Activated CD4-positive, alpha-beta T cell treated with anti-CD3 and anti-CD28 coated beads, Interleukin-2, amount 10 ng/mL, durations not matched to agents 7 days and 5 days (primary cell): ENCODE measurements at regions not wholly inside any gene's neighbourhood (a gene's known extent, or its start where the extent isn't known, plus 50 kb on each side); places are given as distances from the start of the nearest gene placed in this dataset.

Experiments used
- CTCF ChIA-PET: fragments of 350-600 bp; sonication (Branson Sonifier 250); formaldehyde crosslinking; loops from one replicate; lab custom pipeline; 2021; ENCODE audit warnings: antibody characterized with exemption; lab: Charles Lee
- POLR2A ChIA-PET: fragments of 350-600 bp; sonication (Branson Sonifier 250); formaldehyde crosslinking; loops from one replicate; lab custom pipeline; 2021; ENCODE audit warnings: antibody characterized with exemption; lab: Charles Lee
- DNase-seq: peaks from one replicate; pipeline ENCODE4 v3.0.0-alpha.2; 2020
- H3K27ac Mint-ChIP-seq: one replicate; pipeline ENCODE4 v1.8.0; 2021; ENCODE audit warnings: mild to moderate bottlenecking, moderate library complexity, mixed read lengths
- H3K27me3 Mint-ChIP-seq: one replicate; pipeline ENCODE4 v1.8.0; 2021; ENCODE audit warnings: mixed read lengths
- H3K36me3 Mint-ChIP-seq: one replicate; pipeline ENCODE4 v1.8.0; 2021; ENCODE audit warnings: low read depth, mixed read lengths
- H3K4me1 Mint-ChIP-seq: one replicate; pipeline ENCODE4 v1.8.0; 2021; ENCODE audit warnings: mixed read lengths
- H3K4me3 Mint-ChIP-seq: one replicate; pipeline ENCODE4 v1.8.0; 2021; ENCODE audit warnings: mild to moderate bottlenecking, moderate library complexity, mixed read lengths
- H3K9me3 Mint-ChIP-seq: one replicate; pipeline ENCODE4 v1.8.0; 2021; ENCODE audit warnings: mixed read lengths

DNA sequence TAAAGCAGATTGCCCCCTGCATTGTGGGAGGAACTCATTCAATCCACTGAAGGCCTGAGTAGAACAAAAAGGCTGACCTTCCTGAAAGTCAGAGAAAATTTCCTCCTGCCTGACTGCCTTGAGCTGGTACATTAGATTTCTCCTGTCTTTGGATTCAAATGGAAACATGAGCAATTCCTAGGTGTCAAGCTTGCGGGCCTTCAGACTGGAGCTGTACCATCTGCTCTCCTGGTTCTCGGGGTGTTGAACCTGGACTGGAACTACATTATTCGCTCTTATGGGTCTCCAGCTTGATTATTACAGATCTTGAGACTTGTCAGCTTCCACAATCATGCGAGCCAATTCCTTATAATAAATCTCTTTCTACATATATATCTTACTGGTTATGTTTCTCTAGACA, 173.6 kb upstream of the STEAP4 start:
- POLR2A ChIA-PET, result no interaction called here
- no peak for DNase-seq

DNA sequence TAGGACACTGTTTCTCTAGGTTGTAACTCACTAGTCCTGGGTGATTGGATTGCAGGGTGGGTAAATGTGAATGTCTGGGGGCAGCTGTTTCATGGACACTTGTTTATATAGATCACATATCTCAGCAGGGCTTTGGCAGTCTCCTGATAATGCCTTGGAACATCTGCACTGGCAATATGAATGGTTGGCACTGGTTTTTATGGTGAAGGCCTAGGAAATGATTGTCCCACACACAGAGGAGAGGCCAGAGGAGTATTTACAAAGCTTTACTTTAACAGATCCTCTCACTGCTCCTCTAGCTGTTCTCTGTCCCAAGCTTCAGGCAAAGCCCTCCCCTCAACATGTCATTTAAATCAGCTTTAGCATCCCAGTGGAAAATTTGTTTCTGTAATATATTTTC, 171.3 kb upstream of the STEAP4 start:
- POLR2A ChIA-PET, result no interaction called here
- H3K27me3 Mint-ChIP-seq, result no peaks in the 10 kb centered on the region
- no peaks in the 10 kb centered on the region for H3K4me1 Mint-ChIP-seq
- CTCF ChIA-PET, result no interaction called here
- H3K36me3 Mint-ChIP-seq, result no peaks in the 10 kb centered on the region
- no peak overlapping the region for H3K4me3 Mint-ChIP-seq
- no peak overlapping the region for H3K27ac Mint-ChIP-seq
- H3K9me3 Mint-ChIP-seq, result no peaks in the 10 kb centered on the region
- no peak for DNase-seq

More for the DNA sequence above, 173.6 kb upstream of the STEAP4 start:
- CTCF ChIA-PET, result no interaction called here
- no peak overlapping the region for H3K27ac Mint-ChIP-seq
- H3K9me3 Mint-ChIP-seq, result no peaks in the 10 kb centered on the region
- H3K4me1 Mint-ChIP-seq, result no peaks in the 10 kb centered on the region
- H3K36me3 Mint-ChIP-seq, result no peaks in the 10 kb centered on the region
- H3K27me3 Mint-ChIP-seq, result no peaks in the 10 kb centered on the region
- no peak overlapping the region for H3K4me3 Mint-ChIP-seq

GRCh38 chr7:88465600-88465999, 158.9 kb upstream of the STEAP4 start:
- no peaks in the 10 kb centered on the region for H3K9me3 Mint-ChIP-seq
- H3K27me3 Mint-ChIP-seq, result no peaks in the 10 kb centered on the region
- no peak for DNase-seq
- no peaks in the 10 kb centered on the region for H3K36me3 Mint-ChIP-seq
- CTCF ChIA-PET, result no interaction called here
- no peaks in the 10 kb centered on the region for H3K4me1 Mint-ChIP-seq
- H3K27ac Mint-ChIP-seq, result no peak overlapping the region
- H3K4me3 Mint-ChIP-seq, result no peak overlapping the region
- POLR2A ChIA-PET, result no interaction called here

DNA sequence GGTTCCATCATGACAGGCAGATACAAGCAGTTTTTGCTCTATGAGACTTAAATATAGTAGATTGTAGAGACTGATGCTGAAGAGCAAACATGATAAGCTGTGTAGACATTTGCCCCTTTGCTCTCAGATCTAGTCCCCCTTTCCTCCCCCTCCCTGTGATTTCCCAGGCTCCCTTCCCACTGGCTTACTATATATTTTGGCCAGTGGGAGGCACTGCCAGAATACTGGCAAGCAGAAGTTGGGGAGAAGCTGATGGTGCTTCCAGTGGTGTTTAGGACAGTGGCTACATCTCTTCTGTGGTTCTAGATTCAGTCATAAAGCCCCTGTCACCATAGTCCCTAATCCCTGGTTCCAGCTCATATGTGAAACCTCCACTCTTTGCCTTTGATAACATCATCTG, 156.1 kb upstream of the STEAP4 start:
- Mint-ChIP-seq H3K27me3 (no peaks in the 10 kb centered on the region), H3K27ac (no peak overlapping the region), H3K9me3 (no peaks in the 10 kb centered on the region), H3K4me3 (no peak overlapping the region), H3K4me1 (no peaks in the 10 kb centered on the region), H3K36me3 (no peaks in the 10 kb centered on the region)
- ChIA-PET POLR2A (no interaction called here), CTCF (no interaction called here)
- DNase-seq, result no peak

GRCh38 chr7:88460650-88461049, 154.0 kb upstream of the STEAP4 start:
- Mint-ChIP-seq H3K27ac (no peak overlapping the region), H3K4me3 (no peak overlapping the region), H3K36me3 (no peaks in the 10 kb centered on the region), H3K9me3 (no peaks in the 10 kb centered on the region), H3K4me1 (no peaks in the 10 kb centered on the region), H3K27me3 (no peaks in the 10 kb centered on the region)
- ChIA-PET POLR2A (no interaction called here), CTCF (no interaction called here)
- no peak for DNase-seq

GRCh38 chr7:88458946-88459345, 152.3 kb upstream of the STEAP4 start:
- H3K9me3 Mint-ChIP-seq, result no peaks in the 10 kb centered on the region
- no peaks in the 10 kb centered on the region for H3K27me3 Mint-ChIP-seq
- no peak overlapping the region for H3K27ac Mint-ChIP-seq
- DNase-seq, result no peak
- H3K4me3 Mint-ChIP-seq, result no peak overlapping the region
- ChIA-PET POLR2A (no interaction called here), CTCF (no interaction called here)
- H3K36me3 Mint-ChIP-seq, result no peaks in the 10 kb centered on the region
- H3K4me1 Mint-ChIP-seq, result no peaks in the 10 kb centered on the region

- ChIA-PET CTCF (no interaction called here), POLR2A (no interaction called here)
- Mint-ChIP-seq H3K4me3 (no peak overlapping the region), H3K9me3 (no peaks in the 10 kb centered on the region), H3K36me3 (no peaks in the 10 kb centered on the region), H3K27ac (no peak overlapping the region), H3K27me3 (no peaks in the 10 kb centered on the region), H3K4me1 (no peaks in the 10 kb centered on the region)
- DNase-seq, result no peak
These were observed 151.6 kb upstream of the STEAP4 start for GRCh38 chr7:88458279-88458678.

GRCh38 chr7:88457320-88457719, 150.6 kb upstream of the STEAP4 start:
- POLR2A ChIA-PET, result no interaction called here
- no peak for DNase-seq
- Mint-ChIP-seq H3K27me3 (no peaks in the 10 kb centered on the region), H3K4me1 (no peaks in the 10 kb centered on the region), H3K27ac (no peak overlapping the region), H3K9me3 (no peaks in the 10 kb centered on the region), H3K36me3 (no peaks in the 10 kb centered on the region), H3K4me3 (no peak overlapping the region)
- CTCF ChIA-PET, result no interaction called here

DNA sequence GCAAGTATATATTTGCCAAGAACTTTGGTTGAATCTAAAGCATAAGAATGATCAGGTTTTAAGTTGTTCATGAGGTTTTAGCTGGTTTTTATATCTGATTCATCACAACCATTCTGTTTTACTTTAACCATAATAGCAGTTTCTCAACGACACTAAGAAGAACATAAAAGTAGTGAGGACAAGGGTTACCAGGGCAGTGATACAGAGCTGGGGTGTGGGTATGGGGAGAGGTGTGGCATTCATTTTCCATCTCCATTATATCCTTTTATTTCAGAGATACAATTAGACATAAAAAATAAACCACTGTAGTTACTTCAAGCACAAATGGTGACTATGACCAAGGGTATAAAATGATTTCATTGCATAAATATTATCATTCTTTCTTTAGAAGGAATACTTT, 149.8 kb upstream of the STEAP4 start:
- no peak for DNase-seq
- no peaks in the 10 kb centered on the region for H3K4me1 Mint-ChIP-seq
- H3K9me3 Mint-ChIP-seq, result no peaks in the 10 kb centered on the region
- H3K4me3 Mint-ChIP-seq, result no peak overlapping the region
- no peak overlapping the region for H3K27ac Mint-ChIP-seq
- POLR2A ChIA-PET, result no interaction called here
- H3K27me3 Mint-ChIP-seq, result no peaks in the 10 kb centered on the region
- CTCF ChIA-PET, result no interaction called here
- no peaks in the 10 kb centered on the region for H3K36me3 Mint-ChIP-seq

DNA sequence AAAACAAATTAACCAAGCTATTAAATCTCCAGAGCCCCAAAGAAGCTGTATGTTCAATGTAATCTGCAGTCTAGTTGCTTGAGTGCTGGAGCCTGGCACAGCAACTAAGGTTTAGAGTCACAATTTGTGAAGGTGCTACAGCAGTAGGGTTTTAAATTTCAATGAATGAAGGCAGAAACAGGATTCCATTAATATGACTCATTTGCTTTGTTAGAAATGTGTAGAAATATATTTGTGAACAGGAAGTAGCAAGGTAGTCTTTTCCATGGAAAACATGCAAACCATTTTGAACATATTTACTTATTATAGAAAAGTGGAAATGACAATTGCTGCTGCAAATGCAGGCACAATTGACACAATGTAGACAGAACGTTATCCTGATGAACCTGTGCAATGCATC, 149.0 kb upstream of the STEAP4 start:
- H3K36me3 Mint-ChIP-seq, result no peaks in the 10 kb centered on the region
- no peaks in the 10 kb centered on the region for H3K27me3 Mint-ChIP-seq
- no peak overlapping the region for H3K27ac Mint-ChIP-seq
- no peak for DNase-seq
- H3K4me3 Mint-ChIP-seq, result no peak overlapping the region
- POLR2A ChIA-PET, result no interaction called here
- CTCF ChIA-PET, result no interaction called here
- no peaks in the 10 kb centered on the region for H3K4me1 Mint-ChIP-seq
- H3K9me3 Mint-ChIP-seq, result no peaks in the 10 kb centered on the region

DNA sequence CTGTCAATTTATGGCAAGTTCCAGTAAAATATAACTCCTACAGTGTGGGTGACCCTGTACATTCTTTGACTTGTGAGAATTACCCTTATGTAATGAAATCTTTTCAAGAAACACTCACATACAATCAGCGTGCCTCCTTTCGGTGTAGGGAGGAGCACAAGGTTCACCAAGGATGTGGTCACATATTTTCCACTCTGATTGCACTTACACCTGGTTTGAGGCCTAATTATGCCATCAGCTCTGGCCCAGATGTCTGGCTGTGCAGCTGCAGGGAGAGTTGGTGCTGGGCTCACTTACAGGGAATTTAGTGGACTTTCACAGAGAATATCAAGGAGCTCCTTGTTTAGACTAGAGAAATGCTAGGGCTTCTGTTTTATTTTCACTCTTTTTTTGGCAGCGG, 146.0 kb upstream of the STEAP4 start:
- no peak overlapping the region for H3K27ac Mint-ChIP-seq
- ChIA-PET POLR2A (no interaction called here), CTCF (no interaction called here)
- no peak for DNase-seq
- no peak overlapping the region for H3K4me3 Mint-ChIP-seq
- no peaks in the 10 kb centered on the region for H3K36me3 Mint-ChIP-seq
- no peaks in the 10 kb centered on the region for H3K27me3 Mint-ChIP-seq
- no peaks in the 10 kb centered on the region for H3K9me3 Mint-ChIP-seq
- H3K4me1 Mint-ChIP-seq, result no peaks in the 10 kb centered on the region

DNA sequence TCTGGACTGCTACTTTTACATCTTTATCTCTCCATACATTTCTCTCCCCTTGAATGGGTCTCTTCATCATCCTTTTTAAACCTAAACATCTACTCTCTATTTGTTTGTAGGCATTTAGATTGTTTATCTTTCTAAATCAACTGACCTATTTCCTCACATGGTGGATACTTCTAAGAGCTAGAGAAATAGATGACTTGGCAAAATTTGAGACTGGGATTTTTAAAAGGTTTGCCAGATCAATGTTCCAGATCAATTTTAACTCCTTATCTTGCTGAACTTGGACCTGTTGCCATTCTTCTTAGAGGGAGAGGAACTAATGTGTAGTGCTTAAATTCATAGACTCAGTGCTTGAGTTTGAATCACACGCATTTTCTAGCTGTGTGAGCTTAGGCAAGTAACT, 144.2 kb upstream of the STEAP4 start:
- Mint-ChIP-seq H3K4me3 (no peak overlapping the region), H3K36me3 (no peaks in the 10 kb centered on the region)
- CTCF ChIA-PET, result no interaction called here

GRCh38 chr7:88449410-88449809, 142.7 kb upstream of the STEAP4 start:
- DNase-seq, result no peak
- no peak overlapping the region for H3K27ac Mint-ChIP-seq
- no peaks in the 10 kb centered on the region for H3K9me3 Mint-ChIP-seq
- H3K4me1 Mint-ChIP-seq, result no peaks in the 10 kb centered on the region
- POLR2A ChIA-PET, result no interaction called here
- CTCF ChIA-PET, result no interaction called here
- H3K27me3 Mint-ChIP-seq, result no peaks in the 10 kb centered on the region
- H3K36me3 Mint-ChIP-seq, result no peaks in the 10 kb centered on the region
- no peak overlapping the region for H3K4me3 Mint-ChIP-seq

More for the DNA sequence above, 144.2 kb upstream of the STEAP4 start:
- Mint-ChIP-seq H3K27me3 (no peaks in the 10 kb centered on the region), H3K4me1 (no peaks in the 10 kb centered on the region), H3K27ac (no peak overlapping the region), H3K9me3 (no peaks in the 10 kb centered on the region)
- no peak for DNase-seq
- POLR2A ChIA-PET, result no interaction called here

DNA sequence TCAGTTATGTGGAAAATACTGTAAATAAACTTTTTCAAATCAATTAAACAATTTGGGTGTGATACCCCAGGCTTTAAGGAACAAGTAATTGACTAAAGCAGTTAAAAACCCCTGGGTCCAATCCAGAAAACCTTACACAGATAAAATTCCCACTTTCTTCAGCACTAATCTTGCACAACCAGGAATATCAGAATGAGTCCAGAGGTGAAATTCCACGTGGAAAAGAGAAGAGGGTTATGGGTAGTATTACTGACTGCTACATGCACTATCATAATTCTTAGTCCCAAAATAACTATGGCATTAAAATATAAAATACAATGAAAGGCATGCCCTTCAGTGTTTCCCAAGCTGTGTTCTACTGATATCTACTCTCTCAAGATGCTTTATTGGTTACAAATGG, 135.7 kb upstream of the STEAP4 start:
- no peaks in the 10 kb centered on the region for H3K27me3 Mint-ChIP-seq
- ChIA-PET CTCF (no interaction called here), POLR2A (no interaction called here)
- H3K36me3 Mint-ChIP-seq, result no peaks in the 10 kb centered on the region
- no peak for DNase-seq
- no peak overlapping the region for H3K4me3 Mint-ChIP-seq
- no peaks in the 10 kb centered on the region for H3K9me3 Mint-ChIP-seq
- H3K27ac Mint-ChIP-seq, result no peak overlapping the region
- H3K4me1 Mint-ChIP-seq, result no peaks in the 10 kb centered on the region

- no peaks in the 10 kb centered on the region for H3K9me3 Mint-ChIP-seq
- H3K4me3 Mint-ChIP-seq, result no peak overlapping the region
- H3K4me1 Mint-ChIP-seq, result no peaks in the 10 kb centered on the region
- no peak overlapping the region for H3K27ac Mint-ChIP-seq
- no peaks in the 10 kb centered on the region for H3K36me3 Mint-ChIP-seq
- ChIA-PET CTCF (no interaction called here), POLR2A (no interaction called here)
- no peaks in the 10 kb centered on the region for H3K27me3 Mint-ChIP-seq
- DNase-seq, result no peak
These were observed 130.4 kb upstream of the STEAP4 start for GRCh38 chr7:88437132-88437531.
